ENCODE measurements at regions not wholly inside any gene's neighbourhood (a gene's known extent, or its start where the extent isn't known, plus 50 kb on each side); places are given as distances from the start of the nearest gene placed in this dataset.

DNA sequence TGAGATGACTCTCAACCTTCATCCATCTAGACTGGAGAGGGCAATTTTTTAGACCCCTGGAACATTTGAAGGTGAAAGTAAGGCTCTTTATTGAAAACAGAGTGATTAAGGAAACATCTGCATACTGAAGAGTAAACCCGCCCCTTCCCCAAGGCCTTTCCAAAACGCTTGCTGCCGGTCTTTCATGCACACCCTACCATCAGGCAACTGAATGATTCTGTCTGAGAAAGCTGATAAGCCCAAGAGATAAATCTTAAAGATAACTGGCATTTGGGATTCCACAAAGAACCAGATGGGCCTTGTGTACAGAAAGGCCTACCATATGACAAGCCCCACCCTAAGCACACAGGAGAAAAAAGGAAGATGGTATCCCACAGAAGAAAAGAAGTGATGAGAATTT lies 54.4 kb upstream of the PIK3R1 start:
- Histone ChIP-seq H3K27me3 (ENCODE audit: control insufficient read depth, insufficient read depth) (no peaks in the 10 kb centered on the region), H3K4me1 (ENCODE audit: control insufficient read depth, insufficient read depth, low read length) (no peaks in the 10 kb centered on the region), H3K27ac (ENCODE audit: low read length) (no peak overlapping the region), H3K9me3 (ENCODE audit: control insufficient read depth, low read length) (no peaks in the 10 kb centered on the region), H3K4me3 (ENCODE audit: low read length) (no peak overlapping the region)
- ATAC-seq, result no peak
- 56% methylated on average over 3 of the region's 3 CpGs for WGBS
- intact Hi-C loops (cut with DNase I), result no loop called here
- DNase-seq, result no peak

DNA sequence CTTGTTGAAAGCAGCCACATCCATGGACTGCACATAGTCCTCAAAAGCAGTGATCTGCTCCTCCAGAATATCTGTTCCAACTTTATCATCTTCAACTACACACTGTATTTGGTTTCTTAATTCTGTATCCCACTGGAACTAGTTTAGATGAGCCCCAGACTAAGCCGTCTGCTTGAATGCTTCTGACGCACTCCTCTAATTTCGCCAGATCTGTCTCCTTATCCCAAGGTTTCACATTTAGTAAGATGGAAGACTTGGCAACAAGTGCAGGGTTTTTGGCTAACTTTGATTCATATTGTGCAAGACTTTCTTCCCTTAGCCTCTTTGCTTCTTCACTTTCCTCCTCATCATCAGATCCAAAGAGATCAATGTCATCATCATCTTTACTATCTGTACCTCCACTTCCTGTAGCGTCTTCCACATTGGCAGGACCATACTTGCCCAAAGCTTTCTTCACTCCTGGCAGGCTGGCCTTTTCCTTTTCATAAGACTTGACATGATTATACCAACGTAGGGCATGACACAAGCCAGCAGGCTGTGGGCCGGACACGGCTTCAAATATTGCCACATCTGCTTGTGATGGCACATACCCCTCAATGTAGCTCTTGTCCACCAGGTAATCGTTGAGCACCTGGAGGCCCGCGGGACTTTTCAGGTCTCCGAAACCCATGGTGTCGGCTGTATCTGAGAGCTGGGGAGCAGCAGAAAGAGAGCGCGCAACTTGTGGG lies 56.2 kb upstream of the PIK3R1 start:
- Histone ChIP-seq H3K9me3 (ENCODE audit: control insufficient read depth, low read length) (no peaks in the 10 kb centered on the region), H3K4me3 (ENCODE audit: low read length) (no peak overlapping the region), H3K27ac (ENCODE audit: low read length) (no peak overlapping the region), H3K27me3 (ENCODE audit: control insufficient read depth, insufficient read depth) (no peaks in the 10 kb centered on the region), H3K4me1 (ENCODE audit: control insufficient read depth, insufficient read depth, low read length) (no peaks in the 10 kb centered on the region)
- WGBS, result 83% methylated on average over 14 of the region's 14 CpGs
- peak; percentile 65 to 86 for ATAC-seq
- intact Hi-C loops (cut with DNase I), result no loop called here
- DNase-seq, result peak; percentile 30 to 65 (median 44)

DNA sequence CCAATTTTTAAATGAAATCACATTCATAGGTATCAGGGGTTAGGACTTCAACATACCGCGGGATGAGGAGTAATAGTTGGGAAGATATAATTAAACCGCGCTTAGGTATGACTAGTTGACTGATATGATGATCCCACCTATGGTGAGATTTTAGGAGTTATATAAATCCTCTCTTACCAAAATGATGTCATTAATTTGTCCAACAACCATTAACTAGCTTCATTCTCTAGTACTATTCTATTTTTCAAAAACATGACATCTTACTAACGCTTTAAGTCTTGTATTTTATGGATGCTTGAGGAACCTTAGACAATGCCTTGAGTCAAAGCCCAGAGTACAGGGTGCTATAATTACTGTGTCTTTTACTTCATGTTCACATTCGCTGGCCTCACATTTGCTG lies 59.6 kb upstream of the PIK3R1 start:
- no peak overlapping the region for H3K27ac ChIP-seq (ENCODE audit: low read length)
- 88% methylated on average over 6 of the region's 6 CpGs for WGBS
- ATAC-seq, result no peak
- no peaks in the 10 kb centered on the region for H3K4me1 ChIP-seq (ENCODE audit: control insufficient read depth, insufficient read depth, low read length)
- no peaks in the 10 kb centered on the region for H3K27me3 ChIP-seq (ENCODE audit: control insufficient read depth, insufficient read depth)
- no peaks in the 10 kb centered on the region for H3K9me3 ChIP-seq (ENCODE audit: control insufficient read depth, low read length)
- no peak for DNase-seq
- H3K4me3 ChIP-seq (ENCODE audit: low read length), result no peak overlapping the region
- intact Hi-C loops (cut with DNase I), result no loop called here

DNA sequence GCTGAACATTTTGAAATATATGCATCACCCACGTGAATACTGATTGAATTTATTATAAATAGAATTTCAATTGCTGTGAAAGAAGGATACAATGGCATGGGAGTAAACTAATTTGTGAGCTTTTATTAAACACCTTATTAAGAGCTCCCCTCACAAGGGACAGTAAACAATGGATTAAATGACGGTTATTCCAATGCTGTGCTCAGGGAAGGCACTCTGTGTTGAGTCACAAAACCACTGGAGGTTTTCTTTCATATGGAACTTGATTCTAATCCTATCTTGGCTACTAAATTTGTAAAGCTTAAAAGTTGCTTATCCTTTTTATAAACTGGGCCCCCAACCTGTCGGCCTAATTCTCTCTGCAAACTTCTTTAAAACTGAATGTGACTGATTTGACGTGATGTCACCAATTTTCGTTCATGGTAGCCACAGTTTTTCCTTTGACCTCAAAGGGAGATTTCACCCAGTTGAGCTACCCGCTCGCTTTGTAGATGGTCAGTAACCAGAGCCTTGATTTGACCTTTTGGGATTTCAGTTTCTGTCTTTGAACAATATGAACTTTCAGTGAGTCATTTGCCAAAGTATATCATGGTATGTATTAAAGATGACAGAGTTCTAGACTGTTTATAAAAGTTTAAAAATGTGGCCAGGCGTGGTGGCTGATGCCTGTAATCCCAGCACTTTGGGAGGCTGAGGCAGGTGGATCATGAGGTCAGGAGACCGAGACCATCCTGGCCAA lies 61.3 kb upstream of the PIK3R1 start:
- Histone ChIP-seq H3K27me3 (ENCODE audit: control insufficient read depth, insufficient read depth) (no peaks in the 10 kb centered on the region), H3K27ac (ENCODE audit: low read length) (no peak overlapping the region), H3K9me3 (ENCODE audit: control insufficient read depth, low read length) (no peaks in the 10 kb centered on the region), H3K4me1 (ENCODE audit: control insufficient read depth, insufficient read depth, low read length) (no peaks in the 10 kb centered on the region), H3K4me3 (ENCODE audit: low read length) (no peak overlapping the region)
- DNase-seq, result no peak
- WGBS, result 83% methylated on average over 9 of the region's 9 CpGs
- no peak for ATAC-seq
- intact Hi-C loops (cut with DNase I), result no loop called here

DNA sequence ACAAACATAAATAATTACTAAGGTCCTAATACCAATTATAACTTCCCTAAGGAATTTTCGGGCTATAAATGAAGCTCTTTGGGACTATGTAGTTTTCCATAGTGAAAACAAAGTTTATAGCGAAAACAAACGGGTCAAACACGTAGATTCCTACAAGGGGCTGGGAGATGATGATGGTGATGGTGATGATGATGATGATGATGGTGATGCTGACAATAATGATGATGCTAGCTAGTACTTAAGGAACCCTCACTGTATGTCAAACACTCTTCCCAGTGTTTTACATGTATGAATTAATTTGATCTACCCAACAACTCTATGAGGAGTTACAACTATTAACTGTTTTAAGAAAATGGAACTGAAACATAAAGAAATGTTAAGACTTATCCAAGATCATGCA lies 63.7 kb upstream of the PIK3R1 start:
- whole genome bisulfite sequencing, result 82% methylated on average over 4 of the region's 4 CpGs
- ATAC-seq, result no peak
- H3K9me3 ChIP-seq (ENCODE audit: control insufficient read depth, low read length), result no peaks in the 10 kb centered on the region

DNA sequence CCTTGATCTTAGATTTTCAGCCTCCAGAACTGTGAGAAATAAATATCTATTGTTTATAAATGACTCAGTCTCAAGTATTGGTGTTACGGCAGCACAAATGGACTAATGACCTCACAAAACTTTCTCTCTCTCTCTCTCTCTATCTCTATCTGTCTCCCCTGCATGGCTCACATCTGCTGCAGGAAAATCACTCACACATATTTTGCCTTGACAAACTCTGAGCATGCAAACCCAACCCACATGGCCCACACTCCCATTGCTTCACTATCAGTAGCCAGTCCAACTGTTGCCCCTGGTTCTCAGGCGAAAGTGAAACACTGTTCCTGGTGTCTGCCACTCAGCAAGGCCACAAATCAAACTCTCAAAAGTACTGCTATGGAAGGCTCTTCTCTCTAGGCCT lies 66.4 kb upstream of the PIK3R1 start:
- DNase-seq (no peak), ATAC-seq (no peak)
- intact Hi-C loops (cut with DNase I), result no loop called here
- Histone ChIP-seq H3K4me1 (ENCODE audit: control insufficient read depth, insufficient read depth, low read length) (no peaks in the 10 kb centered on the region), H3K27ac (ENCODE audit: low read length) (no peak overlapping the region), H3K27me3 (ENCODE audit: control insufficient read depth, insufficient read depth) (no peaks in the 10 kb centered on the region), H3K4me3 (ENCODE audit: low read length) (no peak overlapping the region), H3K9me3 (ENCODE audit: control insufficient read depth, low read length) (no peaks in the 10 kb centered on the region)
- WGBS, result 75% methylated on average over 2 of the region's 2 CpGs

More for the DNA sequence above, 63.7 kb upstream of the PIK3R1 start:
- no peak for DNase-seq
- Histone ChIP-seq H3K27ac (ENCODE audit: low read length) (no peak overlapping the region), H3K4me1 (ENCODE audit: control insufficient read depth, insufficient read depth, low read length) (no peaks in the 10 kb centered on the region), H3K27me3 (ENCODE audit: control insufficient read depth, insufficient read depth) (no peaks in the 10 kb centered on the region), H3K4me3 (ENCODE audit: low read length) (no peak overlapping the region)
- intact Hi-C loops (cut with DNase I), result no loop called here

DNA sequence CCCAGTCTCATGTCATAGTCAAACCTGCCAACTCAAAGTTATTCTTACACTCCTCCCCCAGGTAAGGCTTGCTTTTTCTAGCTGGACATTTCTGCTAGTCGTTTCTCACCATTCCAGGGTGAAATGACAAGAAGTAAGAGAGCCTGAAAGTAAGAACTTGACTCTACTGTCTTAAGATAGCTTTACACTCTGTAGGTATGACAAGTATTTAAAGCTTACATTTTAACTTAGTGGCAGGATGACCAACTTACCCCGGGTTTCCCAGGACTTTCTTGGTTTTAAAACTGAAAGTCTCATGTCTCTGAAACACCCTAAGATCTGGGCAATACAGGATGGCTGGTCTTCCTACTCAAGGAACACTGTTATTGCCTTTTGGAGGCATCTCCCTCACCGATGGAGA lies 67.5 kb upstream of the PIK3R1 start:
- no peaks in the 10 kb centered on the region for H3K27me3 ChIP-seq (ENCODE audit: control insufficient read depth, insufficient read depth)
- DNase-seq, result no peak
- H3K9me3 ChIP-seq (ENCODE audit: control insufficient read depth, low read length), result no peaks in the 10 kb centered on the region
- no peak for ATAC-seq
- intact Hi-C loops (cut with DNase I), result no loop called here
- H3K4me1 ChIP-seq (ENCODE audit: control insufficient read depth, insufficient read depth, low read length), result no peaks in the 10 kb centered on the region
- WGBS, result 81% methylated on average over 3 of the region's 3 CpGs
- H3K27ac ChIP-seq (ENCODE audit: low read length), result no peak overlapping the region
- no peak overlapping the region for H3K4me3 ChIP-seq (ENCODE audit: low read length)

DNA sequence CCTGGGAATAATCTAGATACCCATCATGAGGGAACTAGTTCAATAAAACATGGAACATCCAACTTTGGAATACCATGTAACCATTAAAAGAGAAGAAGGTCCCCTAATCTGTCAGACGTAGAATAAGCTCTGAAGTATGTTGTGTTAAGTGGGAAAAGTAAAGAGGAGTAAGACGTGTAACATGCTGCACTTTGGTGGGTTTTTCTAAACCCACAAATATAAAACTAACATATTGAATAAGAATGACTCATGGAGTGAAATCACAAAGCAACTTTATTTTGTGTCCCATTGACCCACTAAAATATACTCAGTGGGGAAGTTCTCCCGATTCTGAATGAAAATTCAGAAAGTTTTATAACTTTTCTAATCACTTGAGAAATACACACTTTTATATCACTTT lies 67.9 kb upstream of the PIK3R1 start:
- intact Hi-C loops (cut with DNase I), result no loop called here
- ATAC-seq, result no peak
- no peaks in the 10 kb centered on the region for H3K4me1 ChIP-seq (ENCODE audit: control insufficient read depth, insufficient read depth, low read length)
- 68% methylated on average over 3 of the region's 3 CpGs for WGBS
- no peaks in the 10 kb centered on the region for H3K27me3 ChIP-seq (ENCODE audit: control insufficient read depth, insufficient read depth)
- no peak overlapping the region for H3K4me3 ChIP-seq (ENCODE audit: low read length)
- no peaks in the 10 kb centered on the region for H3K9me3 ChIP-seq (ENCODE audit: control insufficient read depth, low read length)
- no peak for DNase-seq
- no peak overlapping the region for H3K27ac ChIP-seq (ENCODE audit: low read length)

DNA sequence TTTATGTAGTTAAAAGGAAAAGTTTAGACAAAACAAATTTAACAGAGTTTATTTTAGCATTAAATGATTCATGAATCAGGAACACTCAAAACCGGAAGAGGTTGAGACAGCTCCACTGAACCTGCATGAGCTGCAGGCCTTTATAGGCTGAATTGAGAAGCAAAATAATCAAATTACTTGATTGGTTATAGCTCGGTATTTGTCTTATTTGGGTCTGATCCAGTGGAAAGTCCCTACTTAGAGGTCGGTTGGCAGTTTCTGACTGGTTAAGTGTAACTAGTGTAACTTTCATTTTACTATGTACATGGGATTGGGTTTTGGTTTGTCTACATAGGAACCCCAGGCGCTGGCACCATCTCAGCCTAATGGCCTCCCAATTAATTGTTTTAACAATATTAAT lies 74.1 kb upstream of the PIK3R1 start:
- no peak for ATAC-seq
- H3K4me3 ChIP-seq (ENCODE audit: low read length), result no peak overlapping the region
- intact Hi-C loops (cut with DNase I), result no loop called here
- 77% methylated on average over 4 of the region's 4 CpGs for WGBS
- no peak for DNase-seq
- no peaks in the 10 kb centered on the region for H3K9me3 ChIP-seq (ENCODE audit: control insufficient read depth, low read length)
- H3K4me1 ChIP-seq (ENCODE audit: control insufficient read depth, insufficient read depth, low read length), result peaks cover 2% of the 10 kb centered on the region
- H3K27me3 ChIP-seq (ENCODE audit: control insufficient read depth, insufficient read depth), result no peaks in the 10 kb centered on the region
- H3K27ac ChIP-seq (ENCODE audit: low read length), result no peak overlapping the region

DNA sequence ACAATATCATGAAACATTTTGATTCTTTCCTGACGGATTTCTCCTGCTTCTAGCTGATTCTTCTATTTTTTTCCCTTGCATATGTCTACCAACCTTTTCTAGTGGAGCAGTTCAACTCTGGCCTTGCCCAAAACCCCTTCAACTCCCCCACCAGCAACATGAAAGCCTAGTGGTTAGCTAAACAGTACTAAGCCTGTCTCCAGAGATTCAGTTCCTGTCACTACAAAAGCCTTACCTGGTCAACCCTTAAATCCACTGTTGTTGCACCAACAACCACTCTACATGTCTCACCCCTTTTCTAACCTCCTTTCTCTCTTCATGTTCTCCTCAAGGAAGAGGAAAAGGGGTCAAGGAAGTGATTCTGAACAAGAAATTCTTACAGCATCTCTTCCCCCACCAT lies 74.8 kb upstream of the PIK3R1 start:
- 89% methylated on average over 1 of the region's 1 CpG for WGBS
- intact Hi-C loops (cut with DNase I), result no loop called here

DNA sequence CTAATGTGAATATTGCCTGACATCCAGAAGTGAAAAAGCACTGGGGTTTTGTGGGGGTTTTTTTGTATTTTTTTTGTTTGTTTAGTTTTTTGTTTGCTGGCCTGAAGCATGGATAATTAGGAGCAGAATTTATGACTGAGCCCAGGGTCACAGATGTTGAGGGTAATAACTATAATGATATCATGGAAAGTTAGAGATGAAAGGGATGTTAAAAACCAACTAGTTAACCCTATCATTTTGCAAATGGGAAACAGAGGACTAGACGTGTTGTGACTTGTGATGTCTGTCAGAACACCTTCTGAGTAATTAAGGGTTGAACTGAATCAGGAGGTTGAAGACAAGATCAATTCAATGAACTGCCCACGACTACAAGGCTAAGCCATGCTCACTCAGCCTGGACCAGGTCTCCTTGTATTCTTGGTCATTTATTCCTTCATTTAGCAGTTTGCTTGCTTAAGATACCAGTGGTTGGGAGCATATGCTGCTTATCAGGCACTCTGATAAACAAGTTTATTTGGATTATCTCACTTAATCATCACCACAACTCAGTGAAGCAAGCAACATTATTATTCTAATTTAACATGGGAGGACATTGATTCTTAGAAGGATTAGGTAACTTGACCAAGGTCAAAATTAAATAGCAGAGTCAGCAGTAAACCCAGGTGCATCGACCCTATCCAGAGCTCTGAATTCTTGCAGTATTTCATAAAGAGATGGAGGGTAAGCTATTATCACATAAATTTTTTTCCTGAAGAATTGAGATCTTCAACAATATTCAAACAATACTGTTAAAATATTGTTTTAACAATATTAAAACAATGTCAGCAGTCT lies 75.7 kb upstream of the PIK3R1 start:
- no peak overlapping the region for H3K4me3 ChIP-seq (ENCODE audit: low read length)
- peaks cover 2% of the 10 kb centered on the region for H3K4me1 ChIP-seq (ENCODE audit: control insufficient read depth, insufficient read depth, low read length)
- no peak for ATAC-seq
- H3K27me3 ChIP-seq (ENCODE audit: control insufficient read depth, insufficient read depth), result no peaks in the 10 kb centered on the region
- H3K9me3 ChIP-seq (ENCODE audit: control insufficient read depth, low read length), result no peaks in the 10 kb centered on the region
- H3K27ac ChIP-seq (ENCODE audit: low read length), result no peak overlapping the region
- intact Hi-C loops (cut with DNase I), result no loop called here
- WGBS, result 79% methylated on average over 3 of the region's 3 CpGs
- no peak for DNase-seq

More for the DNA sequence above, 74.8 kb upstream of the PIK3R1 start:
- ATAC-seq (no peak), DNase-seq (no peak)
- H3K9me3 ChIP-seq (ENCODE audit: control insufficient read depth, low read length), result no peaks in the 10 kb centered on the region
- no peaks in the 10 kb centered on the region for H3K27me3 ChIP-seq (ENCODE audit: control insufficient read depth, insufficient read depth)
- no peak overlapping the region for H3K4me3 ChIP-seq (ENCODE audit: low read length)
- H3K27ac ChIP-seq (ENCODE audit: low read length), result no peak overlapping the region
- peaks cover 2% of the 10 kb centered on the region for H3K4me1 ChIP-seq (ENCODE audit: control insufficient read depth, insufficient read depth, low read length)

All from right cardiac atrium (tissue), 5 donors.